ENCODE measurements at regions not wholly inside any gene's neighbourhood (a gene's known extent, or its start where the extent isn't known, plus 50 kb on each side); places are given as distances from the start of the nearest gene placed in this dataset.

- DNase-seq (ENCODE audit: low read depth in 2 of 2): no peak
Observed at GRCh38 chr15:70406617-70407335, 309.1 kb upstream of the TLE3 start.

GRCh38 chr15:70401709-70402108, 304.0 kb upstream of the TLE3 start:
- DNase-seq (ENCODE audit: low read depth in 2 of 2): no peak

GRCh38 chr15:70400766-70401541, 303.2 kb upstream of the TLE3 start:
- DNase-seq (ENCODE audit: low read depth in 2 of 2): no peak

- DNase-seq (ENCODE audit: low read depth in 2 of 2): no peak
Observed at GRCh38 chr15:70399204-70399603, 301.5 kb upstream of the TLE3 start.

- DNase-seq (ENCODE audit: low read depth in 2 of 2): no peak
Observed at GRCh38 chr15:70398694-70399093, 301.0 kb upstream of the TLE3 start.

- DNase-seq (ENCODE audit: low read depth in 2 of 2): no peak
Observed at GRCh38 chr15:70396807-70397206, 299.1 kb upstream of the TLE3 start.

- no peak for DNase-seq (ENCODE audit: low read depth in 2 of 2)
Observed at GRCh38 chr15:70395164-70395563, 297.4 kb upstream of the TLE3 start.

- DNase-seq (ENCODE audit: low read depth in 2 of 2): no peak
Observed at GRCh38 chr15:70390723-70391122, 293.0 kb upstream of the TLE3 start.

GRCh38 chr15:70387993-70388392, 290.3 kb upstream of the TLE3 start:
- DNase-seq (ENCODE audit: low read depth in 2 of 2): no peak

GRCh38 chr15:70387081-70387480, 289.4 kb upstream of the TLE3 start:
- no peak for DNase-seq (ENCODE audit: low read depth in 2 of 2)

- no peak for DNase-seq (ENCODE audit: low read depth in 2 of 2)
Observed at GRCh38 chr15:70385711-70386110, 288.0 kb upstream of the TLE3 start.

- DNase-seq (ENCODE audit: low read depth in 2 of 2): no peak
Observed at GRCh38 chr15:70385052-70385451, 287.3 kb upstream of the TLE3 start.

GRCh38 chr15:70383856-70384255, 286.1 kb upstream of the TLE3 start:
- DNase-seq (ENCODE audit: low read depth in 2 of 2): no peak

- no peak for DNase-seq (ENCODE audit: low read depth in 2 of 2)
Observed at GRCh38 chr15:70382762-70383458, 285.2 kb upstream of the TLE3 start.

- DNase-seq (ENCODE audit: low read depth in 2 of 2): no peak
Observed at GRCh38 chr15:70382009-70382749, 284.5 kb upstream of the TLE3 start.

- no peak for DNase-seq (ENCODE audit: low read depth in 2 of 2)
Observed at GRCh38 chr15:70379938-70380883, 282.5 kb upstream of the TLE3 start.

GRCh38 chr15:70379134-70379533, 281.4 kb upstream of the TLE3 start:
- no peak for DNase-seq (ENCODE audit: low read depth in 2 of 2)

GRCh38 chr15:70378126-70379031, 280.7 kb upstream of the TLE3 start:
- DNase-seq (ENCODE audit: low read depth in 2 of 2): no peak

- no peak for DNase-seq (ENCODE audit: low read depth in 2 of 2)
Observed at GRCh38 chr15:70376929-70377691, 279.4 kb upstream of the TLE3 start.
